Ovary (tissue), 3 donors: ENCODE measurements at regions not wholly inside any gene's neighbourhood (a gene's known extent, or its start where the extent isn't known, plus 50 kb on each side); places are given as distances from the start of the nearest gene placed in this dataset.

Experiments used
- CTCF ChIP-seq, 3 donors: fragments of 450-650 bp in 2 of 3; fragments of 200-600 bp in 1 of 3; IDR thresholded peaks; one replicate each; pipeline versions ENCODE4 v1.5.1 to v1.8.0; 2016 to 2022; ENCODE audit warnings: antibody characterized with exemption in 3 of 3, mild to moderate bottlenecking in 1 of 3
- EP300 ChIP-seq: sonication (generic); formaldehyde crosslinking; IDR thresholded peaks from one replicate; pipeline ENCODE4 v1.6.1; 2017; ENCODE audit warnings: antibody characterized with exemption
- POLR2A ChIP-seq: fragments of 450-650 bp; IDR thresholded peaks from one replicate; pipeline ENCODE4 v1.6.1; 2017; ENCODE audit warnings: antibody characterized with exemption, mild to moderate bottlenecking, moderate library complexity
- donor health status: DM: no; HTN: no; CAD: no.

- TF ChIP-seq CTCF (IDR thresholded peaks at IDR 0.05): no peak
- TF ChIP-seq EP300: no peak
- no peak for TF ChIP-seq POLR2A
Observed at GRCh38 chr11:106306942-106307341, 229.5 kb downstream of the AASDHPPT start.
